Pancreas (tissue), 10 donors: ENCODE measurements at regions not wholly inside any gene's neighbourhood (a gene's known extent, or its start where the extent isn't known, plus 50 kb on each side); places are given as distances from the start of the nearest gene placed in this dataset.

Source experiments
- ATAC-seq, 4 donors: fragments of 200-7000 bp; cut with Tn5 transposase; one replicate each; pipeline versions ENCODE4 v1.8.0 to v1.9.1; 2020; ENCODE audit warnings: mild to moderate bottlenecking in 4 of 4, moderate library complexity in 4 of 4
- DNase-seq, 6 donors: peaks; one replicate each; pipeline ENCODE4 v3.0.0-alpha.2; 2020
- FAIRE-seq: peaks from 2 replicates; lab custom pipeline; 2012; peaks lifted over from hg19 to GRCh38; lab: Jason Lieb, UNC
- H3K27ac ChIP-seq, 4 donors: fragments of 200-600 bp; sonication (generic); 1 replicate in 3 of 4; 2 replicates in 1 of 4; pipeline versions ENCODE4 v1.5.0 to v1.8.0; 2020
- H3K27me3 ChIP-seq, 4 donors: fragments of 200-600 bp; one replicate each; pipeline ENCODE4 v1.8.0; 2021
- H3K36me3 ChIP-seq, 3 donors: fragments of 200-600 bp; sonication (generic) in 1 of 3; one replicate each; pipeline versions ENCODE4 v1.5.0 to v1.8.0; 2020 to 2021
- H3K4me1 ChIP-seq, 3 donors: fragments of 200-600 bp; one replicate each; pipeline ENCODE4 v1.8.0; 2021
- H3K4me3 ChIP-seq, 4 donors: fragments of 200-600 bp; sonication (generic) in 2 of 4; one replicate each; pipeline versions ENCODE4 v1.5.0 to v1.8.0; 2020 to 2021
- H3K9me3 ChIP-seq, 4 donors: fragments of 200-600 bp; one replicate each; pipeline ENCODE4 v1.8.0; 2021
- CTCF ChIP-seq, 4 donors: fragments of 200-600 bp; sonication (generic) in 3 of 4; IDR thresholded peaks; one replicate each; pipeline versions ENCODE4 v1.5.0 to v1.8.0; 2021; ENCODE audit warnings: antibody characterized with exemption in 4 of 4
- WGBS, 2 donors: extraction: QIAGEN DNeasy Blood & Tissue Kit; methylation state at CpG; one replicate each; pipeline ENCODE4 v1.1.7; 2013; 5-methylcytosine and 5-hydroxymethylcytosine counted together
- intact Hi-C, 3 donors: fragments of 100-400 bp; cut with DNase I; formaldehyde crosslinking; loops; one replicate each; pipeline versions ENCODE4 v1.11.1 to v1.14.2; 2022
- donor health status: healthy with polysubstance abuse.
- donor health status: DM: no; HTN: no; CAD: no; lungs with moderate emphysema.
- donor health status: DM: no; HTN: no; CAD: no.
- donor health status: control.
- donor health status: control.
- donor health status: Bipolar disorder and iron deficiency.
- donor health status: DM: yes; HTN: yes; CAD: no.
- donor health status: DM: no; HTN: no; CAD: no.
- donor health status: DM: no; HTN: no; CAD: no.
- donor health status: DM: yes; HTN: yes; CAD: no.

GRCh38 chr5:171666815-171667214 is 118.8 kb upstream of the SMIM23 start:
- no peaks in the 10 kb centered on the region for H3K4me1 ChIP-seq
- WGBS, 2 donors, result 68 to 76% methylated on average over 10 of the region's 10 CpGs
- TF ChIP-seq CTCF (IDR thresholded peaks at IDR 0.05), result no peak
- ATAC-seq (no peak), FAIRE-seq (no peak), DNase-seq (no peak)
- intact Hi-C loops, result no loop called here
- H3K36me3 ChIP-seq, result no peaks in the 10 kb centered on the region
- no peaks in the 10 kb centered on the region for H3K27me3 ChIP-seq
- no peaks in the 10 kb centered on the region for H3K9me3 ChIP-seq
- H3K4me3 ChIP-seq, result no peak overlapping the region
- no peak overlapping the region for H3K27ac ChIP-seq

- no peak overlapping the region for H3K27ac ChIP-seq
- no peaks in the 10 kb centered on the region for H3K9me3 ChIP-seq
- 35 to 41% methylated on average over 29 to 30 of the region's 30 CpGs for WGBS, 2 donors
- H3K36me3 ChIP-seq, result no peaks in the 10 kb centered on the region
- intact Hi-C loops, result no loop called here
- DNase-seq (peak in 4 of 6 donors; percentile 33 to 57 (median 48)), FAIRE-seq (no peak), ATAC-seq (peak; percentile 85 to 93 (median 90))
- no peaks in the 10 kb centered on the region for H3K4me1 ChIP-seq
- no peak for TF ChIP-seq CTCF (IDR thresholded peaks at IDR 0.05)
- no peak overlapping the region for H3K4me3 ChIP-seq
- no peaks in the 10 kb centered on the region for H3K27me3 ChIP-seq
These were observed 118.1 kb upstream of the SMIM23 start for GRCh38 chr5:171667341-171668096.

GRCh38 chr5:171668097-171668412 is 117.6 kb upstream of the SMIM23 start:
- no peak overlapping the region for H3K4me3 ChIP-seq
- ATAC-seq (peak; percentile 14 to 53 (median 43)), DNase-seq (no peak), FAIRE-seq (no peak)
- H3K4me1 ChIP-seq, result no peaks in the 10 kb centered on the region
- TF ChIP-seq CTCF (IDR thresholded peaks at IDR 0.05), result no peak
- 50 to 53% methylated on average over 17 of the region's 17 CpGs for WGBS, 2 donors
- intact Hi-C loops, result no loop called here
- H3K27ac ChIP-seq, result no peak overlapping the region
- no peaks in the 10 kb centered on the region for H3K9me3 ChIP-seq
- no peaks in the 10 kb centered on the region for H3K36me3 ChIP-seq
- H3K27me3 ChIP-seq, result no peaks in the 10 kb centered on the region

- Histone ChIP-seq H3K4me3 (no peak overlapping the region), H3K9me3 (no peaks in the 10 kb centered on the region), H3K4me1 (no peaks in the 10 kb centered on the region), H3K36me3 (no peaks in the 10 kb centered on the region), H3K27me3 (no peaks in the 10 kb centered on the region), H3K27ac (no peak overlapping the region)
- DNase-seq (no peak), ATAC-seq (no peak), FAIRE-seq (no peak)
- intact Hi-C loops, result no loop called here
- TF ChIP-seq CTCF (IDR thresholded peaks at IDR 0.05), result no peak
These were observed 116.0 kb upstream of the SMIM23 start for GRCh38 chr5:171669571-171669970.

GRCh38 chr5:171672556-171672955 is 113.1 kb upstream of the SMIM23 start:
- ATAC-seq (no peak), DNase-seq (no peak), FAIRE-seq (no peak)
- Histone ChIP-seq H3K4me1 (no peaks in the 10 kb centered on the region), H3K4me3 (no peak overlapping the region), H3K9me3 (no peaks in the 10 kb centered on the region), H3K27me3 (no peaks in the 10 kb centered on the region), H3K27ac (no peak overlapping the region), H3K36me3 (no peaks in the 10 kb centered on the region)
- 76 to 77% methylated on average over 6 of the region's 6 CpGs for WGBS, 2 donors
- no peak for TF ChIP-seq CTCF (IDR thresholded peaks at IDR 0.05)
- intact Hi-C loops, result no loop called here
